Eye (tissue), 1 donor: ENCODE measurements at regions not wholly inside any gene's neighbourhood (a gene's known extent, or its start where the extent isn't known, plus 50 kb on each side); places are given as distances from the start of the nearest gene placed in this dataset.
"Not testable (repeated sequence)": the region's sequence is repeated elsewhere in the genome, so short reads cannot be mapped to it uniquely, and the experiment has no call there.

Source experiments
- DNase-seq: peaks from one replicate; pipeline ENCODE4 v3.0.0-alpha.2; 2015

GRCh38 chr18:27361477-27361876, 176.4 kb upstream of the CHST9 start:
- no peak for DNase-seq

GRCh38 chr18:27355308-27355707, 170.2 kb upstream of the CHST9 start:
- DNase-seq = no peak

- DNase-seq = no peak
Observed at GRCh38 chr18:27353273-27353672, 168.2 kb upstream of the CHST9 start.

- no peak for DNase-seq
Observed at GRCh38 chr18:27349284-27349882, 164.3 kb upstream of the CHST9 start.

- no peak for DNase-seq
Observed at GRCh38 chr18:27331606-27332005, 146.5 kb upstream of the CHST9 start.

- DNase-seq = no peak
Observed at GRCh38 chr18:27314996-27315395, 129.9 kb upstream of the CHST9 start.

- DNase-seq = no peak
Observed at GRCh38 chr18:27313678-27314077, 128.6 kb upstream of the CHST9 start.

GRCh38 chr18:27312853-27313252, 127.7 kb upstream of the CHST9 start:
- DNase-seq = no peak

- DNase-seq = no peak
Observed at GRCh38 chr18:27312153-27312552, 127.0 kb upstream of the CHST9 start.

GRCh38 chr18:27311114-27311513, 126.0 kb upstream of the CHST9 start:
- DNase-seq = no peak

- DNase-seq = no peak
Observed at GRCh38 chr18:27301615-27302378, 116.7 kb upstream of the CHST9 start.

GRCh38 chr18:27298214-27298804, 113.2 kb upstream of the CHST9 start:
- peak; percentile 51 for DNase-seq

GRCh38 chr18:27285973-27286562, 101.0 kb upstream of the CHST9 start:
- not testable (repeated sequence) for DNase-seq

- DNase-seq = no peak
Observed at GRCh38 chr18:27278131-27278530, 93.0 kb upstream of the CHST9 start.

- no peak for DNase-seq
Observed at GRCh38 chr18:27277554-27277953, 92.4 kb upstream of the CHST9 start.

GRCh38 chr18:27276886-27277285, 91.8 kb upstream of the CHST9 start:
- DNase-seq = no peak

- no peak for DNase-seq
Observed at GRCh38 chr18:27276479-27276878, 91.4 kb upstream of the CHST9 start.

- DNase-seq = no peak
Observed at GRCh38 chr18:27274901-27275300, 89.8 kb upstream of the CHST9 start.

GRCh38 chr18:27270508-27270907, 85.4 kb upstream of the CHST9 start:
- DNase-seq = no peak

GRCh38 chr18:27263369-27263768, 78.3 kb upstream of the CHST9 start:
- DNase-seq = no peak

GRCh38 chr18:27261769-27262549, 76.9 kb upstream of the CHST9 start:
- DNase-seq = no peak

- DNase-seq = no peak
Observed at GRCh38 chr18:27253571-27253970, 68.5 kb upstream of the CHST9 start.

- DNase-seq = no peak
Observed at GRCh38 chr18:27250471-27250870, 65.4 kb upstream of the CHST9 start.
